ENCODE measurements at regions not wholly inside any gene's neighbourhood (a gene's known extent, or its start where the extent isn't known, plus 50 kb on each side); places are given as distances from the start of the nearest gene placed in this dataset.

DNA sequence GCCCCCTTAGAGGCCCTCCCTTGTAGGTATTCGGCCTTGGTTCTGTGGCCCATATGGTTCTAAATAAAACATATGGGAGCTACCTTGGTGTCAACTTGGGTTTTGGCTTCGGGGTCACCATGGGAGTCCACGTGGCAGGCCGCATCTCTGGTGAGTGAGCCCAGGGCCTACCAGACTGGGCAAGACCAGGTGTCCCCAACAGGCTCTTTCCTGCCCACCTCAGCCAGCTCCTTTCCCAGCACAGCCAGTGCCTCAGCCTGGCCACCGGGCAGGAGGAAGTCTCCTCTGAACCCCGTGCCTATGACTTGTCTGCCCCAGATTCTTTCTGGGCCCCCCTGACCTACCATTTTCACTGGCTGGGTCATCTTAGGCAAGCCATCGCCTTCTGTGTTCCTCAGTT, 268.8 kb upstream of the TEKT4 start:
- no peak for TF ChIP-seq POLR2AphosphoS5 (IDR thresholded peaks at IDR 0.05; ENCODE audit: low read depth, low read length)
- TF ChIP-seq, protein P1, sequence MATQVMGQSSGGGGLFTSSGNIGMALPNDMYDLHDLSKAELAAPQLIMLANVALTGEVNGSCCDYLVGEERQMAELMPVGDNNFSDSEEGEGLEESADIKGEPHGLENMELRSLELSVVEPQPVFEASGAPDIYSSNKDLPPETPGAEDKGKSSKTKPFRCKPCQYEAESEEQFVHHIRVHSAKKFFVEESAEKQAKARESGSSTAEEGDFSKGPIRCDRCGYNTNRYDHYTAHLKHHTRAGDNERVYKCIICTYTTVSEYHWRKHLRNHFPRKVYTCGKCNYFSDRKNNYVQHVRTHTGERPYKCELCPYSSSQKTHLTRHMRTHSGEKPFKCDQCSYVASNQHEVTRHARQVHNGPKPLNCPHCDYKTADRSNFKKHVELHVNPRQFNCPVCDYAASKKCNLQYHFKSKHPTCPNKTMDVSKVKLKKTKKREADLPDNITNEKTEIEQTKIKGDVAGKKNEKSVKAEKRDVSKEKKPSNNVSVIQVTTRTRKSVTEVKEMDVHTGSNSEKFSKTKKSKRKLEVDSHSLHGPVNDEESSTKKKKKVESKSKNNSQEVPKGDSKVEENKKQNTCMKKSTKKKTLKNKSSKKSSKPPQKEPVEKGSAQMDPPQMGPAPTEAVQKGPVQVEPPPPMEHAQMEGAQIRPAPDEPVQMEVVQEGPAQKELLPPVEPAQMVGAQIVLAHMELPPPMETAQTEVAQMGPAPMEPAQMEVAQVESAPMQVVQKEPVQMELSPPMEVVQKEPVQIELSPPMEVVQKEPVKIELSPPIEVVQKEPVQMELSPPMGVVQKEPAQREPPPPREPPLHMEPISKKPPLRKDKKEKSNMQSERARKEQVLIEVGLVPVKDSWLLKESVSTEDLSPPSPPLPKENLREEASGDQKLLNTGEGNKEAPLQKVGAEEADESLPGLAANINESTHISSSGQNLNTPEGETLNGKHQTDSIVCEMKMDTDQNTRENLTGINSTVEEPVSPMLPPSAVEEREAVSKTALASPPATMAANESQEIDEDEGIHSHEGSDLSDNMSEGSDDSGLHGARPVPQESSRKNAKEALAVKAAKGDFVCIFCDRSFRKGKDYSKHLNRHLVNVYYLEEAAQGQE (IDR thresholded peaks at IDR 0.05; ENCODE audit: insufficient read depth in 1 of 2, low read depth in 2 of 2, low read length in 2 of 2): no peak
